ENCODE measurements at regions not wholly inside any gene's neighbourhood (a gene's known extent, or its start where the extent isn't known, plus 50 kb on each side); places are given as distances from the start of the nearest gene placed in this dataset.

DNA sequence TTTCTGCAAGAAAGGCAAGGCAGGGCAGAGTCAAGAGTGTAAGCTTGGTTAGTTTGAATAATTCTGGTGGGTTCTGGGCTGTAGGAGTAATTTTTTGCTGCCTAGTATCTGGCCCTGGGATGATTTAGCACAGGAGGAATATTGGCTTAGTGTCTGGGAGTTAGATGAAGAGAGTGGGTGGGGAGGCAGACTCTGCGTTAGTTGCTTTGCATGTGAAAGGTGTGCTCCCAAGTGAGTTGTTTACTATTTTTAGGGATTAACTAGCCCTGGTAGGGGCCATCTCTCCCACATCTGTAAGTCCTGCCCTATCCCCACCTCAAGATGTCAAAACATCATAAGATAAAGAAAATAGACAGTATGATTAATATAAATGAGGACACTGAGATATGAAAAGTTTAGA lies 249.7 kb downstream of the LRIG3 start:
- BruUV-seq (replicated peaks): no TSS peak
- in situ Hi-C loops (cut with HindIII; ENCODE audit: low pct_unique_long_range_greater_than_20kb, low sequenced_read_pairs) (no loop called here), intact Hi-C loops (cut with micrococcal nuclease; ENCODE audit: unreplicated experiment) (no loop called here)
- no peak for ATAC-seq
- Histone ChIP-seq H3K27ac (ENCODE audit: low read length) (no peak overlapping the region), H3K27me3 (ENCODE audit: control insufficient read depth, insufficient read depth, low read length) (no peaks in the 10 kb centered on the region), H3K4me3 (ENCODE audit: low read depth in 2 of 2, low read length in 2 of 2) (no peak overlapping the region), H3K9me3 (ENCODE audit: control insufficient read depth, insufficient read depth, low read depth, low read length) (no peaks in the 10 kb centered on the region), H3K36me3 (ENCODE audit: control insufficient read depth, insufficient read depth, low read length) (no peaks in the 10 kb centered on the region), H3K4me1 (ENCODE audit: control insufficient read depth, insufficient read depth, low read length) (no peaks in the 10 kb centered on the region)
- CTCF ChIA-PET: no interaction called here
- DNase-seq (ENCODE audit: low read depth, low spot score): no peak
- TF ChIP-seq SIN3A (IDR thresholded peaks at IDR 0.05; ENCODE audit: borderline replicate concordance, insufficient read depth, low read depth, low read length): no peak
- TF ChIP-seq TCF7L2 (IDR thresholded peaks at IDR 0.05; ENCODE audit: low read depth, low read length): no peak
- TF ChIP-seq POLR2AphosphoS5 (IDR thresholded peaks at IDR 0.05; ENCODE audit: low read depth, low read length): no peak
- no peak for TF ChIP-seq REST (IDR thresholded peaks at IDR 0.05; ENCODE audit: insufficient read depth in 1 of 2, low read depth in 2 of 2, low read length in 1 of 2)
- TF ChIP-seq, protein P1, sequence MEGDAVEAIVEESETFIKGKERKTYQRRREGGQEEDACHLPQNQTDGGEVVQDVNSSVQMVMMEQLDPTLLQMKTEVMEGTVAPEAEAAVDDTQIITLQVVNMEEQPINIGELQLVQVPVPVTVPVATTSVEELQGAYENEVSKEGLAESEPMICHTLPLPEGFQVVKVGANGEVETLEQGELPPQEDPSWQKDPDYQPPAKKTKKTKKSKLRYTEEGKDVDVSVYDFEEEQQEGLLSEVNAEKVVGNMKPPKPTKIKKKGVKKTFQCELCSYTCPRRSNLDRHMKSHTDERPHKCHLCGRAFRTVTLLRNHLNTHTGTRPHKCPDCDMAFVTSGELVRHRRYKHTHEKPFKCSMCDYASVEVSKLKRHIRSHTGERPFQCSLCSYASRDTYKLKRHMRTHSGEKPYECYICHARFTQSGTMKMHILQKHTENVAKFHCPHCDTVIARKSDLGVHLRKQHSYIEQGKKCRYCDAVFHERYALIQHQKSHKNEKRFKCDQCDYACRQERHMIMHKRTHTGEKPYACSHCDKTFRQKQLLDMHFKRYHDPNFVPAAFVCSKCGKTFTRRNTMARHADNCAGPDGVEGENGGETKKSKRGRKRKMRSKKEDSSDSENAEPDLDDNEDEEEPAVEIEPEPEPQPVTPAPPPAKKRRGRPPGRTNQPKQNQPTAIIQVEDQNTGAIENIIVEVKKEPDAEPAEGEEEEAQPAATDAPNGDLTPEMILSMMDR (IDR thresholded peaks at IDR 0.05): no peak
- POLR2A ChIA-PET: no interaction called here

- POLR2A ChIA-PET: no interaction called here
- ATAC-seq: no peak
- no peak overlapping the region for H3K4me3 ChIP-seq (ENCODE audit: low read depth in 2 of 2, low read length in 2 of 2)
- no peak for DNase-seq (ENCODE audit: low read depth, low spot score)
- no TSS peak for BruUV-seq (replicated peaks)
- no peaks in the 10 kb centered on the region for H3K27me3 ChIP-seq (ENCODE audit: control insufficient read depth, insufficient read depth, low read length)
- H3K9me3 ChIP-seq (ENCODE audit: control insufficient read depth, insufficient read depth, low read depth, low read length): no peaks in the 10 kb centered on the region
- no peak overlapping the region for H3K27ac ChIP-seq (ENCODE audit: low read length)
- intact Hi-C loops (cut with micrococcal nuclease; ENCODE audit: unreplicated experiment) (no loop called here), in situ Hi-C loops (cut with HindIII; ENCODE audit: low pct_unique_long_range_greater_than_20kb, low sequenced_read_pairs) (no loop called here)
- no peaks in the 10 kb centered on the region for H3K4me1 ChIP-seq (ENCODE audit: control insufficient read depth, insufficient read depth, low read length)
- H3K36me3 ChIP-seq (ENCODE audit: control insufficient read depth, insufficient read depth, low read length): no peaks in the 10 kb centered on the region
- TF ChIP-seq POLR2AphosphoS5 (IDR thresholded peaks at IDR 0.05; ENCODE audit: low read depth, low read length) (no peak), REST (IDR thresholded peaks at IDR 0.05; ENCODE audit: insufficient read depth in 1 of 2, low read depth in 2 of 2, low read length in 1 of 2) (no peak), TCF7L2 (IDR thresholded peaks at IDR 0.05; ENCODE audit: low read depth, low read length) (no peak), SIN3A (IDR thresholded peaks at IDR 0.05; ENCODE audit: borderline replicate concordance, insufficient read depth, low read depth, low read length) (no peak)
- TF ChIP-seq, protein P1 (IDR thresholded peaks at IDR 0.05): no peak
- CTCF ChIA-PET: no interaction called here
These were observed 249.1 kb downstream of the LRIG3 start for GRCh38 chr12:58671196-58671595.

Measured in Panc1 (cell line).